ENCODE measurements at regions not wholly inside any gene's neighbourhood (a gene's known extent, or its start where the extent isn't known, plus 50 kb on each side); places are given as distances from the start of the nearest gene placed in this dataset.
A peak's percentile ranks its signal among the peaks of the same experiment; 100 is the strongest.

DNA sequence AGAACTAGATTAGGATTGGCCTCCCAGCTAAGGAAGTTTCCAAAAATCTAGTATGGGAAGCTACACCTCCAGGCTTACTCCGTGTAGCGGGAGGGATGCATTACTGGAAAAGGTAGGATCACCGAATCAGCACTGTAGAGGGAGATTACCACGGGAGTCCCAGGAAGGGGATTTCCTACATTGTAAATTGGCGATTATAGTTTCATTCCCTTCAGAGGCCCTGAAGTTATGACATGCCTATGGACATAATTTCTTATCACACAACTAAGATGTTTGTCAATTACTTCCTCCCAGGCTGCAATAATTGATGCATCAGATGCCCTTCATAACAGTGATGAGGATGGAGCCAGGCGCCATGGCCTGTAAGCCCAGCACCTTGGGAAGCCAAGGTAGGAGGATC is 71.2 kb upstream of the NR4A3 start:
- Mint-ChIP-seq H3K36me3 (ENCODE audit: low read depth) (no peaks in the 10 kb centered on the region), H3K27me3 (ENCODE audit: low read depth) (peaks cover 15% of the 10 kb centered on the region), H3K4me3 (no peak overlapping the region), H3K4me1 (ENCODE audit: low read depth) (no peaks in the 10 kb centered on the region), H3K9me3 (ENCODE audit: insufficient read depth) (no peaks in the 10 kb centered on the region), H3K27ac (no peak overlapping the region)
- DNase-seq (no peak), ATAC-seq (no peak)
- POLR2A ChIA-PET: no interaction called here
- CTCF ChIA-PET: interaction anchor here (0.7 kb wide), 1 partner anchor 74 kb away, joined by 3 read pairs; no protein-coding TSS in a partner anchor

- CTCF ChIA-PET: no interaction called here
Observed at GRCh38 chr9:99752417-99753109, 69.1 kb upstream of the NR4A3 start.

GRCh38 chr9:99753436-99753835 is 68.2 kb upstream of the NR4A3 start:
- POLR2A ChIA-PET: no interaction called here
- CTCF ChIA-PET: no interaction called here
- no peak for DNase-seq

More at GRCh38 chr9:99752417-99753109, 69.1 kb upstream of the NR4A3 start:
- POLR2A ChIA-PET: no interaction called here
- Mint-ChIP-seq H3K36me3 (ENCODE audit: low read depth) (no peaks in the 10 kb centered on the region), H3K4me3 (no peak overlapping the region), H3K4me1 (ENCODE audit: low read depth) (no peaks in the 10 kb centered on the region), H3K27ac (no peak overlapping the region), H3K27me3 (ENCODE audit: low read depth) (peaks cover 17% of the 10 kb centered on the region), H3K9me3 (ENCODE audit: insufficient read depth) (no peaks in the 10 kb centered on the region)
- DNase-seq (no peak), ATAC-seq (no peak)

GRCh38 chr9:99760421-99760820 is 61.3 kb upstream of the NR4A3 start:
- CTCF ChIA-PET: no interaction called here
- Mint-ChIP-seq H3K27me3 (ENCODE audit: low read depth) (peaks cover 3% of the 10 kb centered on the region), H3K4me3 (no peak overlapping the region), H3K36me3 (ENCODE audit: low read depth) (no peaks in the 10 kb centered on the region), H3K27ac (no peak overlapping the region), H3K9me3 (ENCODE audit: insufficient read depth) (no peaks in the 10 kb centered on the region), H3K4me1 (ENCODE audit: low read depth) (peaks cover 2% of the 10 kb centered on the region)
- POLR2A ChIA-PET: no interaction called here
- DNase-seq (no peak), ATAC-seq (no peak)

More at GRCh38 chr9:99753436-99753835, 68.2 kb upstream of the NR4A3 start:
- H3K27me3 Mint-ChIP-seq (ENCODE audit: low read depth): peaks cover 17% of the 10 kb centered on the region
- no peak overlapping the region for H3K27ac Mint-ChIP-seq
- no peaks in the 10 kb centered on the region for H3K9me3 Mint-ChIP-seq (ENCODE audit: insufficient read depth)
- no peaks in the 10 kb centered on the region for H3K36me3 Mint-ChIP-seq (ENCODE audit: low read depth)
- H3K4me3 Mint-ChIP-seq: no peak overlapping the region
- no peak for ATAC-seq
- no peaks in the 10 kb centered on the region for H3K4me1 Mint-ChIP-seq (ENCODE audit: low read depth)

DNA sequence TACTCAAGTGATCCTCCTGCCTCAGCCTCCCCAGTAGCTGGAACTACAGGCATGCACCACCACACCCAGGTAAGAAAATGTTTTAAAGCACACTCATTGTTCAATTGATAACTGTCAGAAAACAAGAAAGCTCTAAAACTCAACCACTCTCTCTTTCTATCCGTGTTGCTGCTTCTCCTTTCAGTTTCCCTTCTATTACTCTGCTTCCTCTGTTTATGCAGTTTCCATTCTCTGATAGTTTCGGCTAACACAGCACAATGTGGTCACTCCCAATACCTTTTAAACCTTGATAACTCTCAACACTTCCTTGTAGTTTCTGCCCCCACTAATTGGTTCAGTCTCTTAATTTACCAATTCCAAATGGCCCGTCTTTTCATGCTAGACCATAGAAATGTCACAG is 59.2 kb upstream of the NR4A3 start:
- POLR2A ChIA-PET: no interaction called here
- peak; percentile 80 for ATAC-seq
- H3K9me3 Mint-ChIP-seq (ENCODE audit: insufficient read depth): no peaks in the 10 kb centered on the region

More for the DNA sequence above, 59.2 kb upstream of the NR4A3 start:
- H3K27ac Mint-ChIP-seq: no peak overlapping the region
- no peaks in the 10 kb centered on the region for H3K27me3 Mint-ChIP-seq (ENCODE audit: low read depth)
- H3K36me3 Mint-ChIP-seq (ENCODE audit: low read depth): no peaks in the 10 kb centered on the region
- no peak overlapping the region for H3K4me3 Mint-ChIP-seq
- no peak for DNase-seq
- H3K4me1 Mint-ChIP-seq (ENCODE audit: low read depth): peaks cover 2% of the 10 kb centered on the region
- CTCF ChIA-PET: no interaction called here

All from activated CD8-positive, alpha-beta T cell treated with anti-CD3 and anti-CD28 coated beads, Interleukin-2, amount 10 ng/mL, durations not matched to agents 7 days and 5 days (primary cell).